ENCODE measurements at regions not wholly inside any gene's neighbourhood (a gene's known extent, or its start where the extent isn't known, plus 50 kb on each side); places are given as distances from the start of the nearest gene placed in this dataset.

- POLR2A ChIA-PET = no interaction called here
- no peaks in the 10 kb centered on the region for H3K27me3 ChIP-seq (ENCODE audit: insufficient read depth)
- H3K9me2 ChIP-seq = no peaks in the 10 kb centered on the region
- no peak overlapping the region for H3K4me3 ChIP-seq (ENCODE audit: low read depth in 2 of 2, low read length in 1 of 2)
- H3K27ac ChIP-seq (ENCODE audit: low read depth in 2 of 2, low read length in 1 of 2) = no peak overlapping the region
- no peak for DNase-seq
- no peak overlapping the region for H3K9ac ChIP-seq
- no peak overlapping the region for H2AFZ ChIP-seq (ENCODE audit: low read depth)
- no peaks in the 10 kb centered on the region for H3F3A ChIP-seq (replicated peaks; ENCODE audit: insufficient read depth)
- no peak overlapping the region for H3K4me2 ChIP-seq
- no peaks in the 10 kb centered on the region for H4K20me1 ChIP-seq (ENCODE audit: insufficient read depth)
- H3K36me3 ChIP-seq (replicated peaks in 1 of 2; ENCODE audit: control insufficient read depth in 1 of 2, insufficient read depth in 2 of 2, low read length in 1 of 2) = no peaks in the 10 kb centered on the region
- no peaks in the 10 kb centered on the region for H3K79me2 ChIP-seq (ENCODE audit: insufficient read depth)
- no peaks in the 10 kb centered on the region for H3K4me1 ChIP-seq (ENCODE audit: control insufficient read depth in 1 of 2, insufficient read depth in 2 of 2, low read depth in 1 of 2, low read length in 1 of 2)
- TF ChIP-seq USF2 (IDR thresholded peaks at IDR 0.05; ENCODE audit: borderline replicate concordance, low read depth, low read length) (no peak), TEAD4 (IDR thresholded peaks at IDR 0.05; ENCODE audit: borderline replicate concordance, insufficient read depth) (no peak), RCOR1 (IDR thresholded peaks at IDR 0.05; ENCODE audit: low read length) (no peak), ZBTB33 (IDR thresholded peaks at IDR 0.05; ENCODE audit: borderline replicate concordance, low read depth) (no peak)
- H3K9me3 ChIP-seq = no peaks in the 10 kb centered on the region
- CTCF ChIA-PET = interaction anchor here (0.8 kb wide), 1 partner anchor 12 kb away, joined by 3 read pairs; no protein-coding TSS in a partner anchor
Observed at GRCh38 chr1:102100666-102101065, 103.9 kb upstream of the OLFM3 start.

- ChIA-PET POLR2A (no interaction called here), CTCF (interaction anchor here (0.8 kb wide), 1 partner anchor 11 kb away, joined by 3 read pairs; no protein-coding TSS in a partner anchor)
- H3K79me2 ChIP-seq (ENCODE audit: insufficient read depth) = no peaks in the 10 kb centered on the region
- TF ChIP-seq REST (IDR thresholded peaks at IDR 0.05; ENCODE audit: low read depth, low read length) = no peak
- H3K27me3 ChIP-seq (ENCODE audit: insufficient read depth) = no peaks in the 10 kb centered on the region
- no peak for DNase-seq
- H3K9ac ChIP-seq = no peak overlapping the region
- H3K36me3 ChIP-seq (replicated peaks in 1 of 2; ENCODE audit: control insufficient read depth in 1 of 2, insufficient read depth in 2 of 2, low read length in 1 of 2) = no peaks in the 10 kb centered on the region
- 48% methylated on average over 4 of the region's 4 CpGs for WGBS (ENCODE audit: low lambda C conversion rate)
- no peaks in the 10 kb centered on the region for H3K9me3 ChIP-seq
- no peaks in the 10 kb centered on the region for H3K9me2 ChIP-seq
- H3K4me3 ChIP-seq (ENCODE audit: low read depth in 2 of 2, low read length in 1 of 2) = no peak overlapping the region
- H4K20me1 ChIP-seq (ENCODE audit: insufficient read depth) = no peaks in the 10 kb centered on the region
- no peaks in the 10 kb centered on the region for H3F3A ChIP-seq (replicated peaks; ENCODE audit: insufficient read depth)
- H3K4me1 ChIP-seq (ENCODE audit: control insufficient read depth in 1 of 2, insufficient read depth in 2 of 2, low read depth in 1 of 2, low read length in 1 of 2) = no peaks in the 10 kb centered on the region
- no peak overlapping the region for H3K4me2 ChIP-seq
- H2AFZ ChIP-seq (ENCODE audit: low read depth) = no peak overlapping the region
- no peak overlapping the region for H3K27ac ChIP-seq (ENCODE audit: low read depth in 2 of 2, low read length in 1 of 2)
Observed at GRCh38 chr1:102099916-102100315, 103.2 kb upstream of the OLFM3 start.
